ENCODE measurements at regions not wholly inside any gene's neighbourhood (a gene's known extent, or its start where the extent isn't known, plus 50 kb on each side); places are given as distances from the start of the nearest gene placed in this dataset.

GRCh38 chr7:153286763-153287162 is 527.2 kb downstream of the ACTR3B start:
- TF ChIP-seq, protein P1, sequence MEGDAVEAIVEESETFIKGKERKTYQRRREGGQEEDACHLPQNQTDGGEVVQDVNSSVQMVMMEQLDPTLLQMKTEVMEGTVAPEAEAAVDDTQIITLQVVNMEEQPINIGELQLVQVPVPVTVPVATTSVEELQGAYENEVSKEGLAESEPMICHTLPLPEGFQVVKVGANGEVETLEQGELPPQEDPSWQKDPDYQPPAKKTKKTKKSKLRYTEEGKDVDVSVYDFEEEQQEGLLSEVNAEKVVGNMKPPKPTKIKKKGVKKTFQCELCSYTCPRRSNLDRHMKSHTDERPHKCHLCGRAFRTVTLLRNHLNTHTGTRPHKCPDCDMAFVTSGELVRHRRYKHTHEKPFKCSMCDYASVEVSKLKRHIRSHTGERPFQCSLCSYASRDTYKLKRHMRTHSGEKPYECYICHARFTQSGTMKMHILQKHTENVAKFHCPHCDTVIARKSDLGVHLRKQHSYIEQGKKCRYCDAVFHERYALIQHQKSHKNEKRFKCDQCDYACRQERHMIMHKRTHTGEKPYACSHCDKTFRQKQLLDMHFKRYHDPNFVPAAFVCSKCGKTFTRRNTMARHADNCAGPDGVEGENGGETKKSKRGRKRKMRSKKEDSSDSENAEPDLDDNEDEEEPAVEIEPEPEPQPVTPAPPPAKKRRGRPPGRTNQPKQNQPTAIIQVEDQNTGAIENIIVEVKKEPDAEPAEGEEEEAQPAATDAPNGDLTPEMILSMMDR (conservative IDR thresholded peaks at IDR 0.05; ENCODE audit: low read depth, low read length): no peak
- DNase-seq (ENCODE audit: low read depth): no peak
- H3K4me3 ChIP-seq (ENCODE audit: low read depth, low read length): no peak overlapping the region

DNA sequence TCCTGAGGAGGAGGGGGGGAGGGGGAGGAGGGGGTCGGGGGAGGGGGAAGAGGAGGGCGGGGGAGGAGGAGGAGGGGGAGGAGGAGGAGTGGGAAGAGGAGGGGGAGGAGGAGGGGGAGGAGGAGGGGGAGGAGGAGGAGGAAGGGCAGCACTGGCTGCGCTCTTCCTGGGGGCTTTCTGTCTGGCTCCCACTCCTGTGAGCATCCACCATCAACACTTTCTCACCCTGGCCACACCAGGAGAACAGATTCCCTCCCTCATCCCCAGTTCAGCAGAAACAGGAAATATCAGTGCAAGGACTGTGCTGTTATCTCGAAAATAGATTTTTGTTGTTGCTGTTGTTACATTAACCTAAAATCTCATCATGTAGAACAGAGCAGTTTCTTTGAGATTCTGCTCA is 530.5 kb downstream of the ACTR3B start:
- no peak for DNase-seq (ENCODE audit: low read depth)
- TF ChIP-seq, protein P1 (conservative IDR thresholded peaks at IDR 0.05; ENCODE audit: low read depth, low read length): no peak
- no peak overlapping the region for H3K4me3 ChIP-seq (ENCODE audit: low read depth, low read length)

- no peak overlapping the region for H3K4me3 ChIP-seq (ENCODE audit: low read depth, low read length)
- TF ChIP-seq, protein P1 (conservative IDR thresholded peaks at IDR 0.05; ENCODE audit: low read depth, low read length): no peak
- DNase-seq (ENCODE audit: low read depth): no peak
Observed at GRCh38 chr7:153297141-153297540, 537.6 kb downstream of the ACTR3B start.

DNA sequence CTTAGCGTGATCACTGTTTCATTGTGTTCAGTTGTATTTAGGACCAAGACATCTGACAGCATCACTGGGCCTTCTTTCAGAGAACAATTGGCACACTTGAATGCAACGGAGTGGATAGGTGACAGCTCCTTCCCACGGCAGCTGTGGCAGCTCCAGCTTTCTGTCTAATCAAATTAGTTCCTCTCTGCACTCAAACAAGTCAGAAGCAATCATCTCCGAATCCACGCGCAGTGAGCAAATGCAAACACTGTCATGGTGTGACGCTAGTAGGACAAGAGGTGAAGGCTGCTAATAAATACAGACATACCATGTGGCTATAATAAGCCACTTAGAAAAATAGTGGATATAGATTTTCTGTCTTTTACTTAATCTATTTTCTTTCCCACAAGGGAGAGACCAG is 542.4 kb downstream of the ACTR3B start:
- TF ChIP-seq, protein P1 (conservative IDR thresholded peaks at IDR 0.05; ENCODE audit: low read depth, low read length): no peak
- no peak for DNase-seq (ENCODE audit: low read depth)
- no peak overlapping the region for H3K4me3 ChIP-seq (ENCODE audit: low read depth, low read length)

DNA sequence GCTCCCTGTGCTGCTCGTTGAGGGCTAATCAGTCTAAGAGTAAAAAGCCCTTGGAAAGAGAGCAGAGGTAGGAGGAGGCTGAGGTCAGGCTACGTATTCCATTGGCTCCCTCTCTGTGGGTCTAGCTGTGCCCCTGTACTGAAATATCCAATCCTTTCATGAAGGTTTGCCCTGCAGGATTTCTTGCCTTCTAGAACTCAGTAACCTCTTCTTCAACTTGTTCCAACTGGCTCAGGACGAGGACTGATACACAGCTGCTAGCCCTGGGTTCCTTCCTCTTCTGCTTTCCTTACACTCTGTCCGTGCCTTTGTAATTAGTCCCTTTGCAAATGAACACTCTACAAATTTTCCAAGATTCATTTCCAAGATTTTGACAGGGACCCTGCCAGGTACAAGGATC is 560.5 kb downstream of the ACTR3B start:
- DNase-seq (ENCODE audit: low read depth): no peak
- H3K4me3 ChIP-seq (ENCODE audit: low read depth, low read length): no peak overlapping the region
- TF ChIP-seq, protein P1 (conservative IDR thresholded peaks at IDR 0.05; ENCODE audit: low read depth, low read length): no peak

DNA sequence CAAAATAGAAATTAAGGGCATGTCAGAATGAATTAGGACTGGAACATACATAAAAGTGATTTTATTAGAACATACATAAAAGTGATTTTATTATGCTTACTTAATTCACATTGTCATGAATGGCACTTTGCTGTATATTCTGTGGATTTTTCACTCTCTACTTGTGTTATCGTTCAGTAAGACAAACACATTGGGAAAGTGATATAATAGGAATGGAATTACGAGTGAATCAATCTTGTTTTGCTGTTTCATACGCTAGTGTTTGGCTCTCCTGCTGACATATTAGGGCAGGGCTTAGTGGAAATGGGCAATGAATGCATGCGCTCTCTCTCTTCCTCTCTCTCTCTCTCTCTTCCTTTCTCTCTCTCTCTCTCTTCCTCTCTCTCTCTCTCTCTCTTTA is 561.1 kb downstream of the ACTR3B start:
- H3K4me3 ChIP-seq (ENCODE audit: low read depth, low read length): no peak overlapping the region
- TF ChIP-seq, protein P1 (conservative IDR thresholded peaks at IDR 0.05; ENCODE audit: low read depth, low read length): no peak
- no peak for DNase-seq (ENCODE audit: low read depth)

DNA sequence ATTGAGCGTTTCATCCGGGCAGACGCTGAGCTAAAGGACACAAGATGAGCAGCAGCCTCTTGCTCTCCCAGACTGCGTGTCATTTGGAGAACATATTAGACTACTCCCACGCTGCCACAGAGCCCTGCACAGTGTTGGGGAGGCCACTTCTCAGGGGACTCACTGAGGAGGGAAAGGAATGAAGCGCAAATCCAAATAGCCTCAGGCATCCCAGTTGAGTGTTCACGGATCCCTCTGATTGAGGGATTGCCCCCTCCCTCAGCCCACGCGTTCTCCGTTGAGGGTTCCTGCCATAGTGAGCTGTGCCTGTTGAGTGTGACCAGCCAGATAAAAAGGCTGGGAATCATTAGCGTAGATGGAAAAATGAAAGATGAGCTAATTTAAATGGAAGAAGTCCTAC is 563.4 kb downstream of the ACTR3B start:
- TF ChIP-seq, protein P1 (conservative IDR thresholded peaks at IDR 0.05; ENCODE audit: low read depth, low read length): no peak
- no peak for DNase-seq (ENCODE audit: low read depth)
- H3K4me3 ChIP-seq (ENCODE audit: low read depth, low read length): no peak overlapping the region
